Stimulated activated CD8-positive, alpha-beta memory T cell treated with anti-CD3 and anti-CD28 coated beads, Interleukin-15, amount 100 ng/mL, for 48 hours (primary cell): ENCODE measurements at regions not wholly inside any gene's neighbourhood (a gene's known extent, or its start where the extent isn't known, plus 50 kb on each side); places are given as distances from the start of the nearest gene placed in this dataset.

ENCODE experiments used
- DNase-seq, 2 donors: peaks; one replicate each; pipeline ENCODE4 v3.0.0-alpha.2; 2020; ENCODE audit warnings: low read depth in 2 of 2

- DNase-seq: no peak
Observed at GRCh38 chr13:106681997-106682396, 114.1 kb upstream of the ARGLU1 start.

DNA sequence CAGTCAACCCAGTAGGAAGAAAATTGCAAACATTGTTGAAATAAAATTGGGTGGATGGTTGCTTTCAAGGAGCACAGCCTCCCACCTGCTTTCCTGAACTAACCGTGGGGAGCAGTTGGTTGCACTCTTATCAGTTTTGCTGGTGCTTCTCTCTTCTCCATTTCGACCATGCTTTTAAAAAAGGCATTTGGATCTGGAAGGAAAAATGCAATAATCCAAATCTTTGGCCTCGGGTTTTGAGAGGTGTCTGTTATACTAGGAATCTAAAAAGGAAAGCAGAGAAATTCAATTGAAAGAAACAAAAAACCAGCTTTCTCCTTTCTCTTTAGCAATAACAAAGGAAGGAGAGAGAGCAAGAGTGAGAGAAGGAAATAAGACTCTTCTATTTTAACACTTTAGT is 113.6 kb upstream of the ARGLU1 start:
- DNase-seq: no peak

GRCh38 chr13:106680796-106681472 is 113.0 kb upstream of the ARGLU1 start:
- DNase-seq: no peak

- no peak for DNase-seq
Observed at GRCh38 chr13:106678646-106679418, 110.9 kb upstream of the ARGLU1 start.

DNA sequence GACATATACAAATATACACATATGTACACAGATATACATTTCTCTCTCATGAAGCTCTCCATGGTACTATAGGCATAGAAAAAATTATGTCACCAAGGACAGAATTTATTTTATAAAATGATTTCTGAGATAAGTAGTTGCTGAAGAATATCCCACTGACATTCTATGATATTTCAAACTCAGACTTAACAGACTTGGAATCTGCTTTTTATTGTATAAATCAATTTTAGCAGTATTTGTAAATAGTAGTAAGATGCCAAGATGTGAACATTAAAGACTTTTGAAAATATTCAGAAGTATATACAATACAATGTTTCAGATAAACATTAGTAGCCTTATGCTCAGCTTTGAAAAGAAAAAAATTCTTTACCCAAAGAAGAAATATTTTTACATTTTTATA is 107.4 kb upstream of the ARGLU1 start:
- DNase-seq: no peak

GRCh38 chr13:106660746-106661625 is 93.0 kb upstream of the ARGLU1 start:
- no peak for DNase-seq

- no peak for DNase-seq
Observed at GRCh38 chr13:106657104-106657503, 89.2 kb upstream of the ARGLU1 start.

- DNase-seq: no peak
Observed at GRCh38 chr13:106656186-106656585, 88.2 kb upstream of the ARGLU1 start.

- DNase-seq: no peak
Observed at GRCh38 chr13:106651442-106651841, 83.5 kb upstream of the ARGLU1 start.

- DNase-seq: no peak
Observed at GRCh38 chr13:106650690-106651205, 82.8 kb upstream of the ARGLU1 start.

DNA sequence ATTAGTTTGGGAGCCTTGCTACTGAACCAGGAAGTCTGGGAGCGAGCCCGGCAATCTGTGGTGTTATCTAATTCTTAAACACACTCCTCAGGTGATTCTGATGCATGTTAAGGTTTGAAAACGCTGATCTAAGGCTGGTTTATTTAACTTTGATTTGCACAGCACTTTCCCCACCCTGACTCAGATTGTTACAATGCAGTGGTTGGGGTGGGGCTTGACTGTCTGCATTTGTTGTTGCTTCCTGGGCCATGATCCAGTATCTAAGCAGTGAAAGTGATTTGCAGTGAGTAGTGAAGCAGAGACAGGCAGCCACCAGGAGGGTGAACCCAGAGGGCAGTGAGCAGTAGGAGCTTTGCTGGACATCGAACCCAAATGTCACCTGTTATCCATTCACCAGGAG is 81.6 kb upstream of the ARGLU1 start:
- DNase-seq: no peak

GRCh38 chr13:106640515-106640914 is 72.6 kb upstream of the ARGLU1 start:
- no peak for DNase-seq

DNA sequence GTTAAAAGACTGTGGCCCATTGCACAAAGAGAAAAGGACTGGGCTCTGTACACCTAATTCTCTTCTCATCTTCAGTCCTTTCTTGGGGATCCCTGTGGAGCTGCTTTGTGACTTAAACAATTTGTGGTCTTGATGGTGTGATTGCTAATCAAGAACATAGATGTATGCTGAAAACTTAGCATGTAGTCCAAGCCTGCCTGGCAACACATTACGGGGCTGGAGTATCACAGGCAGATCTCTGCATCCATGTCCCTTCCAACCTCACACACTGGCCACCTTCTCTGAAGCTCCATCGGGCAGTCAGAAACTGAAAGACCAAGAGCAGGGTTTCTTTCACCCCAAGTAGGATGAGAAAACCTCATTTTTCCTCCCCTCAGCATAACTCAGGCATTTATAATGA is 69.6 kb upstream of the ARGLU1 start:
- DNase-seq: no peak

DNA sequence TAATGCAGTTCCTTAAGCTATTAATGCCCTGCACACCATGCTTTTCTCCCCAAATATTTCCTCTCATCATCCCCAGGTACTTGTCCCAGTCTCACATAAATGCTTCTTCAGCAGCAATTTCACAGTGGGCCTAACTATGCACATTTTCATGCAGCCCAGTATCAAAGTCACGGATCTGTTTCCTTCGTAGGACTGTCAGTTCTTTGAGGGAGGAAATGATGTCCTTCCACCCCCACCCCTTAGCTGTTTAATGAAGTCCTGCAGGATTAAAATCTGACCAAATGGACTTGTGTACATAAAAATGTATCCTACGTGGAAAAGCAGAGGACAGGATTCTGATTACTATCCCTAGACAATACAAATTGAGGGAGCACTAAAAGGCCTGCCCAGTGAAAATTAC is 68.6 kb upstream of the ARGLU1 start:
- no peak for DNase-seq

DNA sequence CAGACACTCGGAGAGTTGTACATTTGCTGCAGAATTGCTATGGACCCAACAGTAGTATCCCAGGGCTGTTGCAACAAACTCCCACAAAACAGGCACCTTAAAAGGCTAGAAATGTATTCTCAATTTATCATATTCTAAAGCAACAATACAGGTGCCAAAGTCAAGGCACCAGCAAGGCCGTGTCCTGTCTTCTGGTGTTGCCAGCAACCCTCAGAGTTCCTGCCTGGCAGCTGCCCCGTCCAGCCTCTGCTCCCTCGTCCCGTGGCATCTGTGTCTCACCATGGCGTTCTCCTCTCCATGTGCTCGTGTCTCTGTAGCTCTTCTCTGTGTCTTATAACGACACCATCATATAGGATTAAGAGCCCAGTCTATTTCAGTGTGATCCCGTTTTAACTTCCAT is 67.7 kb upstream of the ARGLU1 start:
- no peak for DNase-seq

DNA sequence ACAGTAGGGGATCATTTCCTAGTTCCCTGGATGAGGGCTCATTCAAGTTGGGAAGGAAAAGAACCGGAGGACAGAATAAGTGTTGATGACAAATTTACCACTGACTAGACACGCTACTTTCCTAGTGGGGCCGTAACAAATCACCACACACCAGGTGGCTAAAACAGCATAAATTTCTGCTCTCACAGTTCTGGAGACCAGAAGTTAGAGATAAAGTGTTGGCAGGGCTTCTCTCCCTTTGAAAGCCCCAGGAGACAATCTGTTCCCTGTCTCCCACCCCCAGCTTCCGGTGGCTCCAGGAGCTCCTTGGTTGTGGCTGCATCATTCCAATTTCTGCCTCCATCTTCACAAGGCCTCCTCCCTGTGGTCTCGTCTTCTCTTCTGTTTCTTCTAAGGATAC is 65.4 kb upstream of the ARGLU1 start:
- no peak for DNase-seq

DNA sequence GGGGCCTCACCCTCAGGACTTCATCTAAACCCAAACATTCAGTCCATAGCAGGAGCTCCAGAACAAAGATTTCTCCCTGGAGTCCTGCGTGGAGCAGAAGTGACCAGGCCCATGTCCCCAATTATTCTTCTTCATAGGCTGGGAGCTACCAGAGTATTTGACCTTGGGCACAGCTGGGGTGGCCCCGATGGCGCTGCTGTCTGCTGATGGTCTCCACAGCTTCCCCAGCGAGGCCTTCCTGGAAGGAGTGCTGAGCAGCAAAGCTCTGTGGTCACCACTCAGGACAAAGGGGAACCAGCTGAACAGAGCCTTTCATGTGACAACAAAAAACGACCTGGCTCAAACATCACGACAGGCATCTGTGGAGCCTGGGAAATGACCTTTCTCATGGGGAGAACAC is 62.7 kb upstream of the ARGLU1 start:
- no peak for DNase-seq

GRCh38 chr13:106630162-106630561 is 62.2 kb upstream of the ARGLU1 start:
- no peak for DNase-seq

GRCh38 chr13:106628936-106629659 is 61.2 kb upstream of the ARGLU1 start:
- DNase-seq: no peak

- DNase-seq: no peak
Observed at GRCh38 chr13:106626473-106626872, 58.5 kb upstream of the ARGLU1 start.

DNA sequence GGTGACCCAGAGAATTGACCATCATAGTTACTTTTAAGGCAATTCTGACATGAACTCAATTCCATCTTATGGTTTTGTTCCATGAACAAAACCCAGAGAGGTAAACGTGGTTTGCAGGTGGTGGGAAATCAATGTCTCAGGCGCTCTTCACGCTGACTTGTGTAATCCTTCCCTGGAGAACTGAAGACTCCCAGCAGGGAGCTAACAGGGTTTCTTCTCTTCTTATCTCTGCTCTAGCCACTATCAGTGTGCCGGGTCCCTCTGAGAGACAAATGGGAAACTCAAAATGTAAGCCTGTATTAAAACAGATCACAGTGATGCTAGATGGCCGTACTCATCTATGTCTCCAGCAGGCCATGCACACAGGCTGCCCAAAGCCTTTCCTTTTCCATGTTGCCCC is 57.6 kb upstream of the ARGLU1 start:
- DNase-seq: no peak
